OCI-LY1 (cell line): ENCODE measurements at regions not wholly inside any gene's neighbourhood (a gene's known extent, or its start where the extent isn't known, plus 50 kb on each side); places are given as distances from the start of the nearest gene placed in this dataset.

ENCODE experiments used
- H2AFZ ChIP-seq: fragments of 200-600 bp; sonication (generic), shearing (Covaris generic); 2 replicates; pipeline ENCODE4 v1.6.0; 2014; ENCODE audit warnings: antibody characterized with exemption, mild to moderate bottlenecking, low read length
- H3F3A ChIP-seq: fragments of 200-600 bp; sonication (generic), shearing (Covaris generic); 2 replicates; pipeline ENCODE4 v1.6.0; 2014; ENCODE audit warnings: mild to moderate bottlenecking, antibody characterized with exemption, low read length, moderate library complexity; ENCODE audit not compliant: insufficient read depth
- H3K27ac ChIP-seq: fragments of 200-600 bp; sonication (generic); 2 replicates; pipeline ENCODE4 v1.5.1; 2014; ENCODE audit warnings: low read length, mixed run types, mild to moderate bottlenecking, low read depth; ENCODE audit not compliant: poor library complexity, severe bottlenecking
- H3K27me3 ChIP-seq: fragments of 200-600 bp; sonication (generic); 2 replicates; pipeline ENCODE4 v1.6.0; 2014; ENCODE audit warnings: antibody characterized with exemption, mild to moderate bottlenecking, low read length, moderate library complexity; ENCODE audit not compliant: insufficient read depth
- H3K36me3 ChIP-seq: fragments of 200-600 bp; sonication (generic); 2 replicates; pipeline ENCODE4 v1.6.1; 2014; ENCODE audit warnings: mild to moderate bottlenecking, antibody characterized with exemption, low read length, moderate library complexity, mixed read lengths; ENCODE audit not compliant: insufficient read depth
- H3K4me1 ChIP-seq: fragments of 200-600 bp; sonication (generic); 2 replicates; pipeline ENCODE4 v1.5.1; 2014; ENCODE audit warnings: mild to moderate bottlenecking, low read length, moderate library complexity; ENCODE audit not compliant: insufficient read depth, severe bottlenecking
- H3K4me2 ChIP-seq: fragments of 200-600 bp; sonication (generic), shearing (Covaris generic); 2 replicates; pipeline ENCODE4 v1.6.1; 2014; ENCODE audit warnings: low read length
- H3K4me3 ChIP-seq: fragments of 200-600 bp; sonication (generic); 2 replicates; pipeline ENCODE4 v1.5.1; 2014; ENCODE audit warnings: low read length, low read depth, mild to moderate bottlenecking, mixed read lengths; ENCODE audit not compliant: poor library complexity, severe bottlenecking
- H3K79me2 ChIP-seq: fragments of 200-600 bp; shearing (Covaris generic); 2 replicates; pipeline ENCODE4 v1.6.1; 2016; ENCODE audit warnings: mixed run types, low read length, mixed read lengths; ENCODE audit not compliant: insufficient read depth
- H3K9ac ChIP-seq: fragments of 200-600 bp; sonication (generic), shearing (Covaris generic); 2 replicates; pipeline ENCODE4 v1.6.1; 2014; ENCODE audit warnings: mild to moderate bottlenecking, low read length, mixed read lengths
- H3K9me2 ChIP-seq: fragments of 200-600 bp; sonication (generic), shearing (Covaris generic); 2 replicates; pipeline ENCODE4 v1.6.1; 2014; ENCODE audit warnings: low read depth, mild to moderate bottlenecking, low read length, mixed read lengths
- H3K9me3 ChIP-seq: fragments of 200-600 bp; shearing (Covaris generic); 2 replicates; pipeline ENCODE4 v1.6.1; 2014; ENCODE audit warnings: low read length, mixed read lengths
- H4K20me1 ChIP-seq: fragments of 200-600 bp; sonication (generic), shearing (Covaris generic); 2 replicates; pipeline ENCODE4 v1.6.0; 2016; ENCODE audit warnings: mild to moderate bottlenecking, low read length; ENCODE audit not compliant: insufficient read depth
- EZH2 ChIP-seq: fragments of 200-600 bp; sonication (generic), shearing (Covaris generic); IDR thresholded peaks from 2 replicates; pipeline ENCODE4 v1.8.0; 2017; ENCODE audit warnings: borderline replicate concordance, mixed run types, mild to moderate bottlenecking, antibody characterized with exemption, low read length, moderate library complexity, mixed read lengths
- TF ChIP-seq, protein P1 (sequence below): fragments of 200-600 bp; sonication (generic), shearing (Covaris generic); IDR thresholded peaks from 2 replicates; pipeline ENCODE4 v1.5.1; 2017; ENCODE audit warnings: mild to moderate bottlenecking, antibody characterized with exemption, low read length, moderate library complexity, mixed read lengths

DNA sequence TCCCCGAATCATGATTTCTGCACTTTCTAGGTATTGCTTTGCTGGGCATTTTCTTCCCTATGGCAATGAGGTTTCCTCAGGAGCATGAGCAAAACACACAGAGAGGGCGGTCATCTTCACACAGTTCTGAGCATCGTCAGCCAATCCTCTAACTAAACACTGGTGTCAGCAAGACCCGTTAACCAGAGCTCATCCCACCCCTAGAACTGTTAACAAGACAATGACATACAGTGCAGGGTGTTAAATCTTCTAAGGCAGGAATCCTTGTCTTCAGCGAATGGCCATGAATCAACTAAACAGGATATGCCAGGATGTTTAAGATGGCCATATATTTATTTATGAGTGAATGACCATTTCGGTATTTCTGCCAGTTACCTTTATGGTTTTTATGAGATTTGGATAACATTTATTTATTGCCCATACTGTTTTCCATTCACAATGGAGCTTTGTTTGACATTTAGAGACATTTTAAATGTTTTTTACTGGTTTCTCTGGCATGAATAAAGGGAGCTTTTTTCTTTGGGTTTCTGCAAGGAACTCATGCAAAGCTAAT, 411.5 kb upstream of the PROK2 start:
- Histone ChIP-seq H3K9me3 (no peaks in the 10 kb centered on the region), H3K27ac (no peak overlapping the region), H3K36me3 (no peaks in the 10 kb centered on the region), H3K4me2 (no peak overlapping the region), H3K9me2 (no peaks in the 10 kb centered on the region), H3K79me2 (no peaks in the 10 kb centered on the region), H3K4me3 (no peak overlapping the region), H2AFZ (no peak overlapping the region), H3K27me3 (no peaks in the 10 kb centered on the region), H4K20me1 (no peaks in the 10 kb centered on the region), H3K9ac (no peak overlapping the region), H3F3A (no peaks in the 10 kb centered on the region), H3K4me1 (no peaks in the 10 kb centered on the region)
- TF ChIP-seq, protein P1, sequence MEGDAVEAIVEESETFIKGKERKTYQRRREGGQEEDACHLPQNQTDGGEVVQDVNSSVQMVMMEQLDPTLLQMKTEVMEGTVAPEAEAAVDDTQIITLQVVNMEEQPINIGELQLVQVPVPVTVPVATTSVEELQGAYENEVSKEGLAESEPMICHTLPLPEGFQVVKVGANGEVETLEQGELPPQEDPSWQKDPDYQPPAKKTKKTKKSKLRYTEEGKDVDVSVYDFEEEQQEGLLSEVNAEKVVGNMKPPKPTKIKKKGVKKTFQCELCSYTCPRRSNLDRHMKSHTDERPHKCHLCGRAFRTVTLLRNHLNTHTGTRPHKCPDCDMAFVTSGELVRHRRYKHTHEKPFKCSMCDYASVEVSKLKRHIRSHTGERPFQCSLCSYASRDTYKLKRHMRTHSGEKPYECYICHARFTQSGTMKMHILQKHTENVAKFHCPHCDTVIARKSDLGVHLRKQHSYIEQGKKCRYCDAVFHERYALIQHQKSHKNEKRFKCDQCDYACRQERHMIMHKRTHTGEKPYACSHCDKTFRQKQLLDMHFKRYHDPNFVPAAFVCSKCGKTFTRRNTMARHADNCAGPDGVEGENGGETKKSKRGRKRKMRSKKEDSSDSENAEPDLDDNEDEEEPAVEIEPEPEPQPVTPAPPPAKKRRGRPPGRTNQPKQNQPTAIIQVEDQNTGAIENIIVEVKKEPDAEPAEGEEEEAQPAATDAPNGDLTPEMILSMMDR, result no peak
- TF ChIP-seq EZH2, result no peak

DNA sequence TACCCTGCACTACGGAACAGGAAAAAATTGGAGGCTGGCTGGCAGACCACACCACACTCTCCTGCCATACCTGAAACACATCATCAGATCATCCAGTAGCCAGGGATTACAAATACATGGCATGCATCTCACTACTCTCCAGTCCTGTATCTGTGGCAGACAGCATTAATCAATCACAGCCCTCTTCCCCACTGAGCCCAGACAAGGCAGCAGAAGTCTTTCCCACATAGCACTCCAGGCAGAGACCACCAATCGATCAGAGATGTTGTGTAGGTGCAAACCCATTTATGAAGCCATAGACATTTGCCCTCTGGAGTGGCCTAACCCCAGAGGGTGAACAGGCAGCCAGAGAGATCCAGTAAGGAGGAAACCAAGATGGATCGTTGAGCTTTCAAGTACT, 410.9 kb upstream of the PROK2 start:
- TF ChIP-seq, protein P1, result no peak
- no peak for TF ChIP-seq EZH2
- Histone ChIP-seq H3K9me3 (no peaks in the 10 kb centered on the region), H3K27ac (no peak overlapping the region), H4K20me1 (no peaks in the 10 kb centered on the region), H3F3A (no peaks in the 10 kb centered on the region), H3K4me1 (no peaks in the 10 kb centered on the region), H3K27me3 (no peaks in the 10 kb centered on the region), H3K79me2 (no peaks in the 10 kb centered on the region), H3K9me2 (no peaks in the 10 kb centered on the region), H3K36me3 (no peaks in the 10 kb centered on the region), H3K9ac (no peak overlapping the region), H2AFZ (no peak overlapping the region), H3K4me2 (no peak overlapping the region), H3K4me3 (no peak overlapping the region)

- Histone ChIP-seq H4K20me1 (no peaks in the 10 kb centered on the region), H3K9ac (no peak overlapping the region), H3K4me1 (no peaks in the 10 kb centered on the region), H3K4me2 (no peak overlapping the region), H3F3A (no peaks in the 10 kb centered on the region), H3K27me3 (no peaks in the 10 kb centered on the region), H2AFZ (no peak overlapping the region), H3K9me2 (no peaks in the 10 kb centered on the region), H3K9me3 (no peaks in the 10 kb centered on the region), H3K36me3 (no peaks in the 10 kb centered on the region), H3K4me3 (no peak overlapping the region), H3K27ac (no peak overlapping the region), H3K79me2 (no peaks in the 10 kb centered on the region)
- TF ChIP-seq, protein P1, result no peak
- TF ChIP-seq EZH2, result no peak
These were observed 409.5 kb upstream of the PROK2 start for GRCh38 chr3:72194458-72194857.
